NCI-H748 (cell line): ENCODE measurements at regions not wholly inside any gene's neighbourhood (a gene's known extent, or its start where the extent isn't known, plus 50 kb on each side); places are given as distances from the start of the nearest gene placed in this dataset.
A peak's percentile ranks its signal among the peaks of the same experiment; 100 is the strongest.

ENCODE experiments used
- DNase-seq: peaks from one replicate; lab custom pipeline; 2025; ENCODE audit not compliant: unreplicated experiment; lab: John Stamatoyannopoulos, UW

GRCh38 chr14:22699801-22700564, 55.8 kb upstream of the OR6J1 start:
- DNase-seq: no peak

GRCh38 chr14:22713631-22713950, 52.9 kb upstream of the OXA1L start:
- peak; percentile 31 for DNase-seq

GRCh38 chr14:22715186-22715812, 51.2 kb upstream of the OXA1L start:
- DNase-seq: no peak

GRCh38 chr14:22715890-22716289, 50.6 kb upstream of the OXA1L start:
- DNase-seq: no peak
